DND-41 (cell line): ENCODE measurements at regions not wholly inside any gene's neighbourhood (a gene's known extent, or its start where the extent isn't known, plus 50 kb on each side); places are given as distances from the start of the nearest gene placed in this dataset.

Experiments
- CTCF ChIP-seq: IDR thresholded peaks from 2 replicates; pipeline ENCODE4 v1.5.1; 2012; ENCODE audit warnings: borderline replicate concordance, low read length, moderate library complexity, mild to moderate bottlenecking; ENCODE audit not compliant: poor library complexity, severe bottlenecking; ENCODE audit errors: extremely low read depth
- EZH2 ChIP-seq: IDR thresholded peaks from 3 replicates; pipeline ENCODE4 v1.6.1; 2012; ENCODE audit warnings: borderline replicate concordance, low read depth, mild to moderate bottlenecking, moderate library complexity, low read length, inconsistent platforms; ENCODE audit not compliant: severe bottlenecking

- TF ChIP-seq CTCF (no peak), EZH2 (no peak)
These were observed 66.4 kb upstream of the TLE1 start for GRCh38 chr9:81755721-81756120.
